GM12878 (cell line): ENCODE measurements at regions not wholly inside any gene's neighbourhood (a gene's known extent, or its start where the extent isn't known, plus 50 kb on each side); places are given as distances from the start of the nearest gene placed in this dataset.

Experiments
- E4F1 ChIP-seq: fragments of 450-650 bp; IDR thresholded peaks from 2 replicates; pipeline ENCODE4 v1.6.1; 2018; ENCODE audit warnings: borderline replicate concordance, mild to moderate bottlenecking; ENCODE audit not compliant: partially characterized antibody
- GABPA ChIP-seq: IDR thresholded peaks from 2 replicates; pipeline ENCODE4 v1.6.1; 2014; ENCODE audit warnings: antibody characterized with exemption, low read depth, mild to moderate bottlenecking, inconsistent platforms
- SP1 ChIP-seq: IDR thresholded peaks from one replicate; pipeline ENCODE4 v1.6.1; 2011; ENCODE audit warnings: low read depth, low read length
- TF ChIP-seq, protein P1 (sequence below), 3 experiments: IDR thresholded peaks in 2 of 3; conservative IDR thresholded peaks in 1 of 3; 2 replicates each; pipeline ENCODE4 v1.5.1; 2011; ENCODE audit warnings: low read depth in 3 of 3, low read length in 3 of 3, mild to moderate bottlenecking in 3 of 3, control low read depth in 2 of 3, moderate library complexity in 2 of 3, inconsistent platforms in 1 of 3, mixed read lengths in 1 of 3; ENCODE audit not compliant: control insufficient read depth in 2 of 3, insufficient read depth in 1 of 3; ENCODE audit errors: extremely low read depth in 1 of 3

DNA sequence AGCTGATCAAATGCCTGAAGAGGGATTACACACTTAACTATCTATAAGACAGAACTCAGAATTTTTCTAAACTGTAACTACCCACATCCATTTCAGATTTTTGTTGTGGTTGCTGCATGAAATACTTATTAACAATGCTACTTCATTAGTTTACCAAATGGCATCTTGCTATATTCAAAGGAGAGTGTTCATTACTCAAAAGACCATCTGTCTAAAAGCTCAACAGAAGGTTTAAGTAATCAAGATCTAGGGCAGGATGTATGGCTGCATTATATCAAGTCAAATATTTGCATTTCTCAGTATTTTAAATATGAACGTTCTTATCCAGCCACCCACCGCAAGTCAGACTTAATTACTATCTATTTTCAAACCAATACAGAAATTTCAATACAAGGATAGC lies 79.9 kb downstream of the SIPA1L2 start:
- TF ChIP-seq, protein P1, sequence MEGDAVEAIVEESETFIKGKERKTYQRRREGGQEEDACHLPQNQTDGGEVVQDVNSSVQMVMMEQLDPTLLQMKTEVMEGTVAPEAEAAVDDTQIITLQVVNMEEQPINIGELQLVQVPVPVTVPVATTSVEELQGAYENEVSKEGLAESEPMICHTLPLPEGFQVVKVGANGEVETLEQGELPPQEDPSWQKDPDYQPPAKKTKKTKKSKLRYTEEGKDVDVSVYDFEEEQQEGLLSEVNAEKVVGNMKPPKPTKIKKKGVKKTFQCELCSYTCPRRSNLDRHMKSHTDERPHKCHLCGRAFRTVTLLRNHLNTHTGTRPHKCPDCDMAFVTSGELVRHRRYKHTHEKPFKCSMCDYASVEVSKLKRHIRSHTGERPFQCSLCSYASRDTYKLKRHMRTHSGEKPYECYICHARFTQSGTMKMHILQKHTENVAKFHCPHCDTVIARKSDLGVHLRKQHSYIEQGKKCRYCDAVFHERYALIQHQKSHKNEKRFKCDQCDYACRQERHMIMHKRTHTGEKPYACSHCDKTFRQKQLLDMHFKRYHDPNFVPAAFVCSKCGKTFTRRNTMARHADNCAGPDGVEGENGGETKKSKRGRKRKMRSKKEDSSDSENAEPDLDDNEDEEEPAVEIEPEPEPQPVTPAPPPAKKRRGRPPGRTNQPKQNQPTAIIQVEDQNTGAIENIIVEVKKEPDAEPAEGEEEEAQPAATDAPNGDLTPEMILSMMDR (IDR thresholded peaks at IDR 0.05 in 2 of 3, conservative IDR thresholded peaks at IDR 0.05 in 1 of 3; ENCODE audit: control insufficient read depth in 2 of 3, extremely low read depth in 1 of 3, insufficient read depth in 1 of 3, low read depth in 3 of 3, low read length in 3 of 3): no peak
- TF ChIP-seq GABPA (no peak), E4F1 (no peak), SP1 (no peak)
